Tibial nerve (tissue), 4 donors: ENCODE measurements at regions not wholly inside any gene's neighbourhood (a gene's known extent, or its start where the extent isn't known, plus 50 kb on each side); places are given as distances from the start of the nearest gene placed in this dataset.

Source experiments
- EP300 ChIP-seq, 2 donors: sonication (generic); formaldehyde crosslinking; IDR thresholded peaks; one replicate each; pipeline ENCODE4 v1.6.1; 2017; ENCODE audit warnings: antibody characterized with exemption in 2 of 2, mild to moderate bottlenecking in 1 of 2
- POLR2A ChIP-seq, 2 donors: fragments of 450-650 bp; IDR thresholded peaks; one replicate each; pipeline ENCODE4 v1.6.1; 2017; ENCODE audit warnings: antibody characterized with exemption in 2 of 2, mild to moderate bottlenecking in 2 of 2, moderate library complexity in 2 of 2
- TF ChIP-seq, protein P1 (sequence below), 5 experiments: fragments of 200-600 bp in 3 of 5; fragments of 450-650 bp in 2 of 5; sonication (generic) in 3 of 5; IDR thresholded peaks; one replicate each; pipeline ENCODE4 v1.5.1; 2016 to 2019; ENCODE audit warnings: antibody characterized with exemption in 5 of 5, mild to moderate bottlenecking in 3 of 5, moderate library complexity in 2 of 5

DNA sequence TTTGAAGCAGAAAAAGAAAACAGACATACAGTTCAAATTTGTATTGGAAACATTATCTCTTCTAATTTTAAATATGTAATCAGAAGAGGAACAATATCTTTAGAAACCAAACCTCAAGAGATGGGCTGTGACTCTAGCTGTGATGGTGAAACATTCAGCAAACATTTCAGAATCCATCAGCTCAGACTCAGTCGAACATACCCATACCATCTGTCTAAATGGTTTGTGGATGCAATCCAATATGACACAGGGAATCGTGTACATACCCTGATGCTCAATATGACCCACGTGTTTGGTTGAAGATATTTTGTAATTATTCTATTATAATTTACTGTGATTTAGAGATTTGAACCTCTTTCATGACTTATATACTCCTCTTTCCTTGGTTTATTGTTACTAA is 665.2 kb upstream of the CDH8 start:
- TF ChIP-seq, protein P1, sequence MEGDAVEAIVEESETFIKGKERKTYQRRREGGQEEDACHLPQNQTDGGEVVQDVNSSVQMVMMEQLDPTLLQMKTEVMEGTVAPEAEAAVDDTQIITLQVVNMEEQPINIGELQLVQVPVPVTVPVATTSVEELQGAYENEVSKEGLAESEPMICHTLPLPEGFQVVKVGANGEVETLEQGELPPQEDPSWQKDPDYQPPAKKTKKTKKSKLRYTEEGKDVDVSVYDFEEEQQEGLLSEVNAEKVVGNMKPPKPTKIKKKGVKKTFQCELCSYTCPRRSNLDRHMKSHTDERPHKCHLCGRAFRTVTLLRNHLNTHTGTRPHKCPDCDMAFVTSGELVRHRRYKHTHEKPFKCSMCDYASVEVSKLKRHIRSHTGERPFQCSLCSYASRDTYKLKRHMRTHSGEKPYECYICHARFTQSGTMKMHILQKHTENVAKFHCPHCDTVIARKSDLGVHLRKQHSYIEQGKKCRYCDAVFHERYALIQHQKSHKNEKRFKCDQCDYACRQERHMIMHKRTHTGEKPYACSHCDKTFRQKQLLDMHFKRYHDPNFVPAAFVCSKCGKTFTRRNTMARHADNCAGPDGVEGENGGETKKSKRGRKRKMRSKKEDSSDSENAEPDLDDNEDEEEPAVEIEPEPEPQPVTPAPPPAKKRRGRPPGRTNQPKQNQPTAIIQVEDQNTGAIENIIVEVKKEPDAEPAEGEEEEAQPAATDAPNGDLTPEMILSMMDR (IDR thresholded peaks at IDR 0.05), result no peak
- TF ChIP-seq POLR2A (IDR thresholded peaks at IDR 0.05) (no peak), EP300 (IDR thresholded peaks at IDR 0.05) (no peak)
